HEK293T (cell line): ENCODE measurements at regions not wholly inside any gene's neighbourhood (a gene's known extent, or its start where the extent isn't known, plus 50 kb on each side); places are given as distances from the start of the nearest gene placed in this dataset.

Source experiments
- ARNT ChIP-seq: fragments of 450-650 bp; IDR thresholded peaks from 2 replicates; pipeline ENCODE4 v1.6.1; 2017; ENCODE audit warnings: mild to moderate bottlenecking
- FOXA1 ChIP-seq: fragments of 450-650 bp; IDR thresholded peaks from 2 replicates; pipeline ENCODE4 v1.6.1; 2016; ENCODE audit warnings: mild to moderate bottlenecking
- FOXM1 ChIP-seq: fragments of 450-650 bp; IDR thresholded peaks from 2 replicates; pipeline ENCODE4 v1.6.1; 2017; ENCODE audit warnings: mild to moderate bottlenecking, borderline replicate concordance
- HDGF ChIP-seq: fragments of 450-650 bp; IDR thresholded peaks from 2 replicates; pipeline ENCODE4 v1.6.1; 2017; ENCODE audit warnings: antibody characterized with exemption, borderline replicate concordance
- LEF1 ChIP-seq: fragments of 450-650 bp; IDR thresholded peaks from 2 replicates; pipeline ENCODE4 v1.6.1; 2017; ENCODE audit warnings: mild to moderate bottlenecking, borderline replicate concordance
- NFRKB ChIP-seq: fragments of 450-650 bp; IDR thresholded peaks from 2 replicates; pipeline ENCODE4 v1.6.1; 2016; ENCODE audit warnings: mild to moderate bottlenecking, moderate library complexity
- SUZ12 ChIP-seq: fragments of 450-650 bp; IDR thresholded peaks from 2 replicates; pipeline ENCODE4 v1.6.1; 2016; ENCODE audit warnings: mild to moderate bottlenecking
- TARDBP ChIP-seq: fragments of 450-650 bp; IDR thresholded peaks from 2 replicates; pipeline ENCODE4 v1.6.1; 2016
- ZNF384 ChIP-seq: fragments of 450-650 bp; IDR thresholded peaks from 2 replicates; pipeline ENCODE4 v1.6.1; 2016
- TF ChIP-seq, protein P1 (sequence below): fragments of 450-650 bp; IDR thresholded peaks from 2 replicates; pipeline ENCODE4 v1.6.1; 2016

DNA sequence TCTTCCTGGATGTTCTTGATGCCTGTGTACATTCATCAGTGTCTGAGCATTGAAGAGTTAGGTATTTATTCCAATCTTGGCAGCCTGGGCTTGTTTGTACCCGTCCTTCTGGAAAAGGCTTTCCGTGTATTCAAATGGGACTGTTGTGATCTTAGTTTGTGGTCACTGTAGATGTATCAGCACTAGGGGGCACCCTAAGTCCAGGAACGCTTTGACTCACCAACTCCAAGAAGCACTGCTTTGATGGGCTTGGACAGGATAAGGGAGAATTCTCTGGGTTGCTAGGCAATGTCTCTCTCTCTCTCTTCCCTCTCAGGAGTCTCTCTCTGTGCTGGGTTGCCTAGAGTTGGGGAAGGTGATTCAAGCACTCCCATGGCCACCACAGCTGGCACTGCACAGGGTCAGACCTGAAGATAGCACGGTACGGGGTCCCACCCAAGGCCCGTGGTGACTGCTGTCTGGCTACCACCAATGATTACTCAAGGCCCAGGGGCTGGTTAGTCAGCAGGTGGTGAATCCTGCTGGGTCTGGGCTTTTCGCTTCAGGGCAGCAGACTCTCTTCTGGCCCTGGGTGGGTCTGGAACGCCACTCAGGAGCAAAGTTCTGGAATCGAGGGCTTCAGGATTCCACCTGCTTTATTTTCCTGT lies 211.1 kb upstream of the RGS6 start:
- TF ChIP-seq SUZ12: no peak
- TF ChIP-seq NFRKB: no peak
- TF ChIP-seq ZNF384: no peak
- no peak for TF ChIP-seq FOXM1
- TF ChIP-seq, protein P1, sequence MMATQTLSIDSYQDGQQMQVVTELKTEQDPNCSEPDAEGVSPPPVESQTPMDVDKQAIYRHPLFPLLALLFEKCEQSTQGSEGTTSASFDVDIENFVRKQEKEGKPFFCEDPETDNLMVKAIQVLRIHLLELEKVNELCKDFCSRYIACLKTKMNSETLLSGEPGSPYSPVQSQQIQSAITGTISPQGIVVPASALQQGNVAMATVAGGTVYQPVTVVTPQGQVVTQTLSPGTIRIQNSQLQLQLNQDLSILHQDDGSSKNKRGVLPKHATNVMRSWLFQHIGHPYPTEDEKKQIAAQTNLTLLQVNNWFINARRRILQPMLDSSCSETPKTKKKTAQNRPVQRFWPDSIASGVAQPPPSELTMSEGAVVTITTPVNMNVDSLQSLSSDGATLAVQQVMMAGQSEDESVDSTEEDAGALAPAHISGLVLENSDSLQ: no peak
- TF ChIP-seq HDGF: no peak
- no peak for TF ChIP-seq LEF1
- no peak for TF ChIP-seq TARDBP
- no peak for TF ChIP-seq ARNT
- TF ChIP-seq FOXA1: no peak
